ENCODE measurements at regions not wholly inside any gene's neighbourhood (a gene's known extent, or its start where the extent isn't known, plus 50 kb on each side); places are given as distances from the start of the nearest gene placed in this dataset.

- no peak overlapping the region for H2BK120ac ChIP-seq (replicated peaks; ENCODE audit: low read depth, low read length)
- H4K91ac ChIP-seq (replicated peaks; ENCODE audit: insufficient read length, low read length): no peak overlapping the region
- no peak overlapping the region for H4K5ac ChIP-seq (ENCODE audit: insufficient read length, low read depth, low read length)
- ChIA-PET CTCF (ENCODE audit: partially characterized antibody) (no interaction called here), POLR2A (ENCODE audit: partially characterized antibody) (no interaction called here)
- no peak overlapping the region for H3K4ac ChIP-seq (replicated peaks; ENCODE audit: insufficient read length, low read depth, low read length)
- H3K56ac ChIP-seq (replicated peaks; ENCODE audit: insufficient read length, low read depth, low read length): no peak overlapping the region
- H2AFZ ChIP-seq (ENCODE audit: low read length): no peak overlapping the region
- FAIRE-seq (no peak), DNase-seq (ENCODE audit: low read depth in 1 of 2, low spot score in 2 of 2) (no peak)
- H3K36me3 ChIP-seq (ENCODE audit: control insufficient read depth in 2 of 4, insufficient read depth in 4 of 4, low read length in 3 of 4): no peaks in the 10 kb centered on the region
- H3K79me2 ChIP-seq (ENCODE audit: control insufficient read depth in 1 of 2, insufficient read depth in 2 of 2, low read length in 2 of 2): no peaks in the 10 kb centered on the region
- no peak overlapping the region for H2BK5ac ChIP-seq (ENCODE audit: low read depth, low read length)
- no peak overlapping the region for H3K4me3 ChIP-seq (ENCODE audit: extremely low read depth in 1 of 4, insufficient read depth in 2 of 4, low read depth in 3 of 4, low read length in 4 of 4)
- no peak overlapping the region for H4K8ac ChIP-seq (ENCODE audit: extremely low read depth, insufficient read depth, low read length)
- no peak overlapping the region for H2BK20ac ChIP-seq (ENCODE audit: low read length)
- H2BK12ac ChIP-seq (ENCODE audit: low read depth, low read length): no peak overlapping the region
- no peak overlapping the region for H3K9ac ChIP-seq (replicated peaks in 1 of 4; ENCODE audit: extremely low read depth in 1 of 4, low read depth in 3 of 4, low read length in 3 of 4)
- no peaks in the 10 kb centered on the region for H4K20me1 ChIP-seq (replicated peaks in 1 of 2; ENCODE audit: control insufficient read depth in 1 of 2, insufficient read depth in 2 of 2, low read length in 2 of 2)
- H3K27me3 ChIP-seq (replicated peaks in 1 of 4; ENCODE audit: control insufficient read depth in 3 of 4, extremely low read depth in 1 of 4, insufficient read depth in 3 of 4, low read length in 3 of 4): no peaks in the 10 kb centered on the region; a peak in 1 of 7 replicates
- no peak overlapping the region for H2AK5ac ChIP-seq (ENCODE audit: low read depth, low read length)
- no peak overlapping the region for H3K18ac ChIP-seq (ENCODE audit: extremely low read depth, low read length)
- no peaks in the 10 kb centered on the region for H3K23me2 ChIP-seq (ENCODE audit: low read depth, low read length)
- no peaks in the 10 kb centered on the region for H3K9me3 ChIP-seq (ENCODE audit: insufficient read depth in 2 of 2, low read depth in 1 of 2, low read length in 1 of 2)
- H3K79me1 ChIP-seq (ENCODE audit: low read depth, low read length): no peaks in the 10 kb centered on the region
- no peak overlapping the region for H3K27ac ChIP-seq (ENCODE audit: low read depth, low read length)
- no peaks in the 10 kb centered on the region for H3K4me1 ChIP-seq (replicated peaks in 1 of 4; ENCODE audit: control insufficient read depth in 3 of 4, insufficient read depth in 4 of 4, low read length in 3 of 4)
- H2BK15ac ChIP-seq (ENCODE audit: low read length): no peak overlapping the region
- TF ChIP-seq FOSL1 (IDR thresholded peaks at IDR 0.05; ENCODE audit: insufficient read depth, low read depth, low read length) (no peak), POLR2AphosphoS5 (IDR thresholded peaks at IDR 0.05; ENCODE audit: low read depth, low read length) (no peak), EGR1 (IDR thresholded peaks at IDR 0.05; ENCODE audit: borderline replicate concordance, low read depth, low read length) (no peak), SIX5 (IDR thresholded peaks at IDR 0.05; ENCODE audit: low read depth, low read length) (no peak), RBBP5 (IDR thresholded peaks at IDR 0.05; ENCODE audit: borderline replicate concordance, low read depth, low read length) (no peak), ASH2L (IDR thresholded peaks at IDR 0.05; ENCODE audit: low read length) (no peak), CREB1 (IDR thresholded peaks at IDR 0.05) (no peak), NANOG (IDR thresholded peaks at IDR 0.05; ENCODE audit: insufficient read depth, low read depth, low read length, poor library complexity, severe bottlenecking) (no peak), POLR2A (IDR thresholded peaks at IDR 0.05; ENCODE audit: control extremely low read depth in 1 of 2, low read depth in 2 of 2, low read length in 2 of 2) (no peak)
- H3K4me2 ChIP-seq (ENCODE audit: insufficient read depth in 1 of 2, low read depth in 2 of 2, low read length in 2 of 2): no peak overlapping the region
- 92% methylated on average over 3 of the region's 3 CpGs; no CpG with 5 or more reads in 1 of the 2 experiments for WGBS, 2 experiments (ENCODE audit: extremely low coverage in 1 of 2, insufficient coverage in 1 of 2, insufficient read length in 1 of 2, insufficient replicate concordance in 2 of 2, low coverage in 1 of 2, low lambda C conversion rate in 2 of 2, missing lambda C conversion rate in 1 of 2)
- no peak overlapping the region for H3K23ac ChIP-seq (ENCODE audit: insufficient read length)
- no peak overlapping the region for H3K14ac ChIP-seq (ENCODE audit: insufficient read length)
These were observed 116.8 kb upstream of the SPRED2 start for GRCh38 chr2:65549257-65549627.
